ENCODE measurements at regions not wholly inside any gene's neighbourhood (a gene's known extent, or its start where the extent isn't known, plus 50 kb on each side); places are given as distances from the start of the nearest gene placed in this dataset.

DNA sequence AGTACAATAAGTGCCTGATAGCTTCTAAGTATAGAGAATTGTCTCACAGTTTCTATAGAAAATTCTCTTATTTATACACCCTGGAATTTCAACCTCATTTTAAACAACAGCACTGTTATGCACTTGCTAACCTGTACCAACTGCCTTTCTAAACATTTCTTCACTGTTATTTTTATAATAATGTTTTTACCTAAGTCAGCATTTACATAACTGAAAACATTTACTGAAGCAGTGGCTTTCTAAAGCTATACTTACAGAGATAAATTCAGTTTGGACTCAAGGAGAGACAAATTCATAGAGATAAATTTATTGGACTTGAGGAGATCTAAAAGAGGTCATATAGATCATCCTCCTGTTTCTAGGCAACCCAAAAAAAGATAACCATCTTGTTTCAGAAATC lies 686.6 kb upstream of the FAT3 start:
- Histone ChIP-seq H3K4me3 (no peak overlapping the region), H3K9me3 (ENCODE audit: low read depth) (no peaks in the 10 kb centered on the region), H4K20me1 (ENCODE audit: insufficient read depth, poor library complexity, severe bottlenecking) (no peaks in the 10 kb centered on the region), H3K79me2 (no peaks in the 10 kb centered on the region), H3K27ac (no peak overlapping the region), H3K36me3 (replicated peaks; ENCODE audit: insufficient read depth, low read depth) (no peaks in the 10 kb centered on the region), H2AFZ (no peak overlapping the region), H3K27me3 (no peaks in the 10 kb centered on the region), H3K9me2 (replicated peaks; ENCODE audit: insufficient read depth) (no peaks in the 10 kb centered on the region), H3K4me1 (ENCODE audit: insufficient read depth) (no peaks in the 10 kb centered on the region), H3K4me2 (no peak overlapping the region)
- no peak for DNase-seq (ENCODE audit: low spot score)
- no peak for TF ChIP-seq EZH2 (IDR thresholded peaks at IDR 0.05; ENCODE audit: borderline replicate concordance)

DNA sequence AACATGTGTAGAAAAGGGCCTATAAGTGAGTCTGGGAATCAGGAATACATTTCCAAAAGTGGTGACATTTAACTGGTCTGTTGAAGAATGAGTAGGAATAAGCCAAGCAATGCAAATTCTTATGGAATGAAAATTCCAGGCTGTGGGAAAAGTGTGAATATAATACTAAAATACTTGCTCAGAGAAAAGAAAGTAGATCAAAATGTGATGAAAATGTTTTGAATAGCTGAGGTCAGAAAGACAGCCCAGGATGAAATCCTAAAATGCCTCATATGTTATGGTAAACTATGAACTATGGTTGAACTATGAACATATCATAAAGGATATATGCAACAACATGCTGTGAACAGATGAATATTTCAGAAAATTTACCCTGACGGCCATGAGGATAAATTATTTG lies 688.3 kb upstream of the FAT3 start:
- 83% methylated on average over 1 of the region's 1 CpG for WGBS (ENCODE audit: low lambda C conversion rate, missing lambda C conversion rate)
- Histone ChIP-seq H3K27ac (no peak overlapping the region), H3K4me1 (ENCODE audit: insufficient read depth) (no peaks in the 10 kb centered on the region), H3K9me2 (replicated peaks; ENCODE audit: insufficient read depth) (no peaks in the 10 kb centered on the region), H3K9me3 (ENCODE audit: low read depth) (no peaks in the 10 kb centered on the region), H3K4me2 (no peak overlapping the region), H3K79me2 (no peaks in the 10 kb centered on the region), H3K36me3 (replicated peaks; ENCODE audit: insufficient read depth, low read depth) (no peaks in the 10 kb centered on the region), H3K27me3 (no peaks in the 10 kb centered on the region), H3K4me3 (no peak overlapping the region), H2AFZ (no peak overlapping the region), H4K20me1 (ENCODE audit: insufficient read depth, poor library complexity, severe bottlenecking) (no peaks in the 10 kb centered on the region)
- no peak for DNase-seq (ENCODE audit: low spot score)
- TF ChIP-seq, protein P1, sequence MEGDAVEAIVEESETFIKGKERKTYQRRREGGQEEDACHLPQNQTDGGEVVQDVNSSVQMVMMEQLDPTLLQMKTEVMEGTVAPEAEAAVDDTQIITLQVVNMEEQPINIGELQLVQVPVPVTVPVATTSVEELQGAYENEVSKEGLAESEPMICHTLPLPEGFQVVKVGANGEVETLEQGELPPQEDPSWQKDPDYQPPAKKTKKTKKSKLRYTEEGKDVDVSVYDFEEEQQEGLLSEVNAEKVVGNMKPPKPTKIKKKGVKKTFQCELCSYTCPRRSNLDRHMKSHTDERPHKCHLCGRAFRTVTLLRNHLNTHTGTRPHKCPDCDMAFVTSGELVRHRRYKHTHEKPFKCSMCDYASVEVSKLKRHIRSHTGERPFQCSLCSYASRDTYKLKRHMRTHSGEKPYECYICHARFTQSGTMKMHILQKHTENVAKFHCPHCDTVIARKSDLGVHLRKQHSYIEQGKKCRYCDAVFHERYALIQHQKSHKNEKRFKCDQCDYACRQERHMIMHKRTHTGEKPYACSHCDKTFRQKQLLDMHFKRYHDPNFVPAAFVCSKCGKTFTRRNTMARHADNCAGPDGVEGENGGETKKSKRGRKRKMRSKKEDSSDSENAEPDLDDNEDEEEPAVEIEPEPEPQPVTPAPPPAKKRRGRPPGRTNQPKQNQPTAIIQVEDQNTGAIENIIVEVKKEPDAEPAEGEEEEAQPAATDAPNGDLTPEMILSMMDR (IDR thresholded peaks at IDR 0.05; ENCODE audit: poor library complexity) = no peak
- TF ChIP-seq EZH2 (IDR thresholded peaks at IDR 0.05; ENCODE audit: borderline replicate concordance) (no peak), EZH2phosphoT487 (IDR thresholded peaks at IDR 0.05; ENCODE audit: low read depth, severe bottlenecking, unreplicated experiment) (no peak)

DNA sequence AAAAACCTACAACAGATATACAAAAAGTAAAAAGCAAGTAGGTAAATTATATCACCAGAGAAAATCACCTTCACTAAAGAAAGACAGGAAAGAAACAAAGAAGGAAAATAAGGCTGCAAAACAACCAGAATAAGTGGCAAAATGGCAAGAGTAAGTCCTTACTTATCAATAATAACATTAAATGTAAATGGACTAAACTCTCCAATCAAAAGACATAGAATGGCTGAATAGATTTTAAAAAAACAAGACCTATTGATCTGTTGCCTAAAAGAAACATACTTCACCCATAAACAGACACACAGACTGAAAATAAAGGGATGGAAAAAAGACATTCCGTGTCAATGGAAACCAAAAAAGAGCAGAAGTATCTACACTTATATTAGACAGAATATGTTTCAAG lies 695.7 kb upstream of the FAT3 start:
- Histone ChIP-seq H3K27ac (no peak overlapping the region), H3K79me2 (no peaks in the 10 kb centered on the region), H4K20me1 (ENCODE audit: insufficient read depth, poor library complexity, severe bottlenecking) (no peaks in the 10 kb centered on the region), H3K4me2 (no peak overlapping the region), H3K4me1 (ENCODE audit: insufficient read depth) (no peaks in the 10 kb centered on the region), H2AFZ (no peak overlapping the region), H3K4me3 (no peak overlapping the region), H3K27me3 (no peaks in the 10 kb centered on the region), H3K36me3 (replicated peaks; ENCODE audit: insufficient read depth, low read depth) (no peaks in the 10 kb centered on the region), H3K9me2 (replicated peaks; ENCODE audit: insufficient read depth) (no peaks in the 10 kb centered on the region), H3K9me3 (ENCODE audit: low read depth) (no peaks in the 10 kb centered on the region)
- no peak for TF ChIP-seq EZH2 (IDR thresholded peaks at IDR 0.05; ENCODE audit: borderline replicate concordance)
- TF ChIP-seq, protein P1 (IDR thresholded peaks at IDR 0.05; ENCODE audit: poor library complexity) = no peak
- no peak for TF ChIP-seq EZH2phosphoT487 (IDR thresholded peaks at IDR 0.05; ENCODE audit: low read depth, severe bottlenecking, unreplicated experiment)
- 100% methylated on average over 1 of the region's 1 CpG for WGBS (ENCODE audit: low lambda C conversion rate, missing lambda C conversion rate)
- no peak for DNase-seq (ENCODE audit: low spot score)

DNA sequence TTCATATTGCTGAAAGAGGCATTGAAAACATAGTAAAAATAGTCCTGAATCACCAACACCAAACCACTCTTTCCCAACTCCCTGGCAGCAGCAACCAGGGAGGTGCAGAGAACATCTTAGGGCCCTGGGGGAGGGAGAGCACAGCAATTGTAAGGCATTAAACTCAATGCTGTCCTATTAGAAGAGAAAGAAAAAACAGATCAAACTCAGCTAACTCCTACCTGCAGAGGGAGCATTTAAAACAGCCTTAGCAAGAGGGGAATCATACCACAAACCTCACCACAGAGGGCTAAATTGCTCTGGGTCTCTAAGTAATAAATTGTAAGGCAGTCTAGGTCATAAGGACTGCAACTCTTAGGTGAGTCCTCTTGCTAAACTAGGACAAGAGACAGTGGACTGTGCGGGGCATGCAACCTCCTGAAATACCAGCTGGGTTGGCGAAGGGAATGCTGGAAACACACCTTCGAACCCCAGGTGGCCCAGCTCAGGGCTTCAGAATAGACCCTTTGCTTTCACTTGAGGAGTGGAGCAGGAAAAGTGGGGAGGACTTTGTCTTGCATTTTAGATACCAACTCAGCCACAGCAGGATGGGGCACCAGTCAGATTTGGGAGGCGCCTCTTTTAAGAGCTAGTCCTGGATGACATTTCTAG lies 697.1 kb upstream of the FAT3 start:
- Histone ChIP-seq H3K27ac (no peak overlapping the region), H3K4me2 (no peak overlapping the region), H3K9me2 (replicated peaks; ENCODE audit: insufficient read depth) (no peaks in the 10 kb centered on the region), H2AFZ (no peak overlapping the region), H4K20me1 (ENCODE audit: insufficient read depth, poor library complexity, severe bottlenecking) (no peaks in the 10 kb centered on the region), H3K27me3 (no peaks in the 10 kb centered on the region), H3K4me3 (no peak overlapping the region), H3K9me3 (ENCODE audit: low read depth) (no peaks in the 10 kb centered on the region), H3K36me3 (replicated peaks; ENCODE audit: insufficient read depth, low read depth) (no peaks in the 10 kb centered on the region), H3K79me2 (no peaks in the 10 kb centered on the region), H3K4me1 (ENCODE audit: insufficient read depth) (no peaks in the 10 kb centered on the region)
- TF ChIP-seq, protein P1 (IDR thresholded peaks at IDR 0.05; ENCODE audit: poor library complexity) = no peak
- no peak for TF ChIP-seq EZH2phosphoT487 (IDR thresholded peaks at IDR 0.05; ENCODE audit: low read depth, severe bottlenecking, unreplicated experiment)
- no peak for TF ChIP-seq EZH2 (IDR thresholded peaks at IDR 0.05; ENCODE audit: borderline replicate concordance)
- 93% methylated on average over 4 of the region's 4 CpGs for WGBS (ENCODE audit: low lambda C conversion rate, missing lambda C conversion rate)
- DNase-seq (ENCODE audit: low spot score) = no peak

All from hepatocyte (in vitro differentiated cells).